H9 (cell line): ENCODE measurements at regions not wholly inside any gene's neighbourhood (a gene's known extent, or its start where the extent isn't known, plus 50 kb on each side); places are given as distances from the start of the nearest gene placed in this dataset.

ENCODE experiments used
- DNase-seq: peaks from one replicate; pipeline ENCODE4 v3.0.0-alpha.2; 2017
- H2AFZ ChIP-seq: one replicate; pipeline ENCODE4 v1.6.1; 2013; ENCODE audit warnings: mild to moderate bottlenecking, low read length, control low read depth, moderate library complexity
- H2AK5ac ChIP-seq: 2 replicates; pipeline ENCODE4 v1.6.1; 2013; ENCODE audit warnings: low read length, control low read depth, mixed read lengths; ENCODE audit not compliant: insufficient read length
- H2BK120ac ChIP-seq: one replicate; pipeline ENCODE4 v1.6.1; 2013; ENCODE audit warnings: low read depth, mild to moderate bottlenecking, low read length, control low read depth, inconsistent platforms; ENCODE audit not compliant: poor library complexity, severe bottlenecking
- H2BK12ac ChIP-seq: 2 replicates; pipeline ENCODE4 v1.6.1; 2013; ENCODE audit warnings: low read length, control low read depth, mixed read lengths, low read depth; ENCODE audit not compliant: insufficient read length
- H2BK15ac ChIP-seq: 2 replicates; pipeline ENCODE4 v1.6.1; 2013; ENCODE audit warnings: low read depth, low read length, control low read depth
- H2BK20ac ChIP-seq: one replicate; pipeline ENCODE4 v1.6.1; 2013; ENCODE audit warnings: low read depth, mild to moderate bottlenecking, low read length, control low read depth, inconsistent platforms; ENCODE audit not compliant: poor library complexity, severe bottlenecking
- H2BK5ac ChIP-seq: 2 replicates; pipeline ENCODE4 v1.6.1; 2013; ENCODE audit warnings: low read length, control low read depth, mixed read lengths; ENCODE audit not compliant: insufficient read length
- H3K14ac ChIP-seq: 2 replicates; pipeline ENCODE4 v1.6.1; 2013; ENCODE audit warnings: low read length, control low read depth; ENCODE audit not compliant: insufficient read depth
- H3K18ac ChIP-seq: 2 replicates; pipeline ENCODE4 v1.6.1; 2013; ENCODE audit warnings: low read depth, mild to moderate bottlenecking, mixed read lengths, low read length, control low read depth; ENCODE audit not compliant: insufficient read length
- H3K23ac ChIP-seq: 2 replicates; pipeline ENCODE4 v1.6.1; 2013; ENCODE audit warnings: low read length, control low read depth, mixed read lengths, low read depth; ENCODE audit not compliant: insufficient read length
- H3K23me2 ChIP-seq: 2 replicates; pipeline ENCODE4 v1.6.1; 2013; ENCODE audit warnings: low read depth, mild to moderate bottlenecking, mixed read lengths, low read length, control low read depth; ENCODE audit not compliant: insufficient read length, poor library complexity, severe bottlenecking
- H3K27ac ChIP-seq: 2 replicates; pipeline ENCODE4 v1.5.1; 2013; ENCODE audit warnings: low read length, control low read depth, mixed read lengths, low read depth; ENCODE audit not compliant: insufficient read length
- H3K27me3 ChIP-seq: 2 replicates; pipeline ENCODE4 v1.6.1; 2013; ENCODE audit warnings: low read length, control low read depth, inconsistent platforms; ENCODE audit not compliant: insufficient read depth
- H3K4ac ChIP-seq: 2 replicates; pipeline ENCODE4 v1.6.1; 2013; ENCODE audit warnings: low read depth, mild to moderate bottlenecking, control low read depth, inconsistent platforms, low read length, moderate library complexity
- H3K4me1 ChIP-seq: 2 replicates; pipeline ENCODE4 v1.6.1; 2013; ENCODE audit warnings: low read length, control low read depth, inconsistent platforms; ENCODE audit not compliant: insufficient read depth
- H3K4me2 ChIP-seq: 2 replicates; pipeline ENCODE4 v1.6.1; 2013; ENCODE audit warnings: low read length, control low read depth, mixed read lengths; ENCODE audit not compliant: insufficient read length, insufficient read depth
- H3K56ac ChIP-seq: 2 replicates; pipeline ENCODE4 v1.6.1; 2013; ENCODE audit warnings: low read depth, mild to moderate bottlenecking, mixed read lengths, low read length, control low read depth; ENCODE audit not compliant: insufficient read length
- H3K79me1 ChIP-seq: 2 replicates; pipeline ENCODE4 v1.6.1; 2013; ENCODE audit warnings: low read depth, mild to moderate bottlenecking, moderate library complexity, low read length, control low read depth, inconsistent platforms; ENCODE audit not compliant: insufficient read depth, poor library complexity, severe bottlenecking
- H3K79me2 ChIP-seq: 2 replicates; pipeline ENCODE4 v1.6.1; 2013; ENCODE audit warnings: low read length, control low read depth, inconsistent platforms; ENCODE audit not compliant: insufficient read depth
- H3K9ac ChIP-seq: 2 replicates; pipeline ENCODE4 v1.6.1; 2013; ENCODE audit warnings: low read length, control low read depth, mixed read lengths; ENCODE audit not compliant: insufficient read length; ENCODE audit errors: extremely low read depth
- H3K9me3 ChIP-seq: one replicate; pipeline ENCODE4 v1.6.1; 2013; ENCODE audit warnings: low read depth, low read length, inconsistent platforms; ENCODE audit not compliant: control insufficient read depth
- H3T11ph ChIP-seq: one replicate; pipeline ENCODE4 v1.6.1; 2013; ENCODE audit warnings: mild to moderate bottlenecking, low read length, control low read depth, inconsistent platforms
- H4K20me1 ChIP-seq: one replicate; pipeline ENCODE4 v1.6.1; 2013; ENCODE audit not compliant: control insufficient read depth, insufficient read length, insufficient read depth
- H4K5ac ChIP-seq: 2 replicates; pipeline ENCODE4 v1.6.1; 2013; ENCODE audit warnings: low read depth, mild to moderate bottlenecking, mixed read lengths, low read length, control low read depth; ENCODE audit not compliant: insufficient read length
- H4K8ac ChIP-seq: replicated peaks from 2 replicates; pipeline ENCODE4 v1.6.1; 2013; ENCODE audit warnings: low read length, control low read depth, mixed read lengths, low read depth; ENCODE audit not compliant: insufficient read length
- H4K91ac ChIP-seq: 2 replicates; pipeline ENCODE4 v1.6.1; 2013; ENCODE audit warnings: low read depth, mild to moderate bottlenecking, moderate library complexity, mixed read lengths, low read length, control low read depth; ENCODE audit not compliant: insufficient read length
- H3K27ac Mint-ChIP-seq, 3 experiments: 2 replicates in 2 of 3; 3 replicates in 1 of 3; pipeline ENCODE4 v1.8.0; 2020 to 2021; ENCODE audit warnings: mixed read lengths in 3 of 3, mild to moderate bottlenecking in 1 of 3, moderate library complexity in 1 of 3
- H3K27me3 Mint-ChIP-seq: 2 replicates; pipeline ENCODE4 v1.8.0; 2021; ENCODE audit warnings: low read depth, mild to moderate bottlenecking, moderate library complexity, mixed read lengths
- H3K36me3 Mint-ChIP-seq, 3 experiments: 2 replicates in 2 of 3; 3 replicates in 1 of 3; pipeline ENCODE4 v1.8.0; 2020 to 2021; ENCODE audit warnings: low read depth in 3 of 3, mixed read lengths in 3 of 3; ENCODE audit not compliant: insufficient read depth in 1 of 3
- H3K4me1 Mint-ChIP-seq, 2 experiments: 2 replicates each; pipeline ENCODE4 v1.8.0; 2020; ENCODE audit warnings: mixed read lengths in 2 of 2
- H3K4me3 Mint-ChIP-seq, 2 experiments: 2 replicates in 1 of 2; 3 replicates in 1 of 2; pipeline ENCODE4 v1.8.0; 2020 to 2021; ENCODE audit warnings: mild to moderate bottlenecking in 2 of 2, mixed read lengths in 2 of 2, moderate library complexity in 1 of 2
- H3K9me3 Mint-ChIP-seq, 2 experiments: 2 replicates in 1 of 2; 3 replicates in 1 of 2; pipeline ENCODE4 v1.8.0; 2020; ENCODE audit warnings: mild to moderate bottlenecking in 2 of 2, mixed read lengths in 2 of 2, moderate library complexity in 1 of 2
- CTCF ChIP-seq: fragments of 200-600 bp; sonication (generic); conservative IDR thresholded peaks from 3 replicates; pipeline ENCODE4 v1.8.0; 2021; ENCODE audit warnings: antibody characterized with exemption, mild to moderate bottlenecking
- WGBS: extraction: QIAGEN DNeasy Blood & Tissue Kit; methylation state at CpG from one replicate; pipeline ENCODE4 v1.1.7; 2013; ENCODE audit warnings: missing lambda C conversion rate, low lambda C conversion rate, mixed read lengths; ENCODE audit not compliant: insufficient read length; ENCODE audit errors: extremely low coverage; 5-methylcytosine and 5-hydroxymethylcytosine counted together

- Histone ChIP-seq H4K91ac (no peak overlapping the region), H3K4me2 (no peak overlapping the region), H4K20me1 (no peaks in the 10 kb centered on the region), H2AFZ (no peak overlapping the region), H4K5ac (no peak overlapping the region), H3K23ac (no peak overlapping the region), H2BK20ac (no peak overlapping the region), H2BK12ac (no peak overlapping the region), H3K14ac (no peak overlapping the region), H4K8ac (no peak overlapping the region), H2AK5ac (no peak overlapping the region), H2BK5ac (no peak overlapping the region), H3K9me3 (no peaks in the 10 kb centered on the region), H3K4me1 (no peaks in the 10 kb centered on the region), H3K79me2 (no peaks in the 10 kb centered on the region; the same call in 1 of the 2 replicates), H3K27ac (no peak overlapping the region), H3T11ph (no peak overlapping the region), H3K27me3 (no peaks in the 10 kb centered on the region; the same call in 1 of the 2 replicates), H2BK15ac (no peak overlapping the region), H3K23me2 (no peaks in the 10 kb centered on the region), H3K4ac (no peak overlapping the region), H3K56ac (no peak overlapping the region), H2BK120ac (no peak overlapping the region), H3K18ac (no peak overlapping the region), H3K9ac (no peak overlapping the region), H3K79me1 (no peaks in the 10 kb centered on the region)
- Mint-ChIP-seq H3K27me3 (no peaks in the 10 kb centered on the region), H3K9me3 (no peaks in the 10 kb centered on the region; a peak in 1 of 5 replicates), H3K4me1 (peaks cover 11 to 18% of the 10 kb centered on the region in 2 experiments), H3K4me3 (no peak overlapping the region), H3K36me3 (no peaks in the 10 kb centered on the region), H3K27ac (no peak overlapping the region)
- WGBS = no CpG with 5 or more reads among the region's 3 CpGs
- DNase-seq = no peak
- TF ChIP-seq CTCF = no peak
Measured at GRCh38 chr5:145497052-145497451, 338.1 kb downstream of the PRELID2 start.
